ENCODE measurements at regions not wholly inside any gene's neighbourhood (a gene's known extent, or its start where the extent isn't known, plus 50 kb on each side); places are given as distances from the start of the nearest gene placed in this dataset.

- TF ChIP-seq CTCF (conservative IDR thresholded peaks at IDR 0.05; ENCODE audit: low read depth in 2 of 2), result no peak
- no peak for TF ChIP-seq REST (IDR thresholded peaks at IDR 0.05; ENCODE audit: unreplicated experiment)
- TF ChIP-seq EZH2phosphoT487 (IDR thresholded peaks at IDR 0.05; ENCODE audit: unreplicated experiment), result no peak
- TF ChIP-seq POLR2AphosphoS5 (IDR thresholded peaks at IDR 0.05; ENCODE audit: low read depth), result no peak
- no peak for TF ChIP-seq EZH2 (IDR thresholded peaks at IDR 0.05; ENCODE audit: low read depth, unreplicated experiment)
- TF ChIP-seq JUNB (IDR thresholded peaks at IDR 0.05; ENCODE audit: unreplicated experiment), result no peak
- no peak for TF ChIP-seq NANOG (IDR thresholded peaks at IDR 0.05; ENCODE audit: borderline replicate concordance)
- TF ChIP-seq ZNF462 (CRISPR knock-in tag; IDR thresholded peaks at IDR 0.05), result no peak
- TF ChIP-seq CREB1 (CRISPR knock-in tag; IDR thresholded peaks at IDR 0.05; ENCODE audit: low read depth), result no peak
- no peak for TF ChIP-seq ETS1 (IDR thresholded peaks at IDR 0.05)
- TF ChIP-seq STAT1 (IDR thresholded peaks at IDR 0.05; ENCODE audit: unreplicated experiment), result no peak
- TF ChIP-seq ZNF114 (CRISPR knock-in tag; IDR thresholded peaks at IDR 0.05), result no peak
Observed at GRCh38 chr5:109254511-109254910, 155.3 kb downstream of the PJA2 start.

Data from GM23338 (cell line).